HG03432 (cell line): ENCODE measurements at regions not wholly inside any gene's neighbourhood (a gene's known extent, or its start where the extent isn't known, plus 50 kb on each side); places are given as distances from the start of the nearest gene placed in this dataset.

Experiments used
- ATAC-seq: cut with Tn5 transposase; IDR thresholded peaks from one replicate; pipeline ENCODE4 v1.9.1; 2021; ENCODE audit warnings: mild to moderate bottlenecking, moderate library complexity; ENCODE audit not compliant: unreplicated experiment

DNA sequence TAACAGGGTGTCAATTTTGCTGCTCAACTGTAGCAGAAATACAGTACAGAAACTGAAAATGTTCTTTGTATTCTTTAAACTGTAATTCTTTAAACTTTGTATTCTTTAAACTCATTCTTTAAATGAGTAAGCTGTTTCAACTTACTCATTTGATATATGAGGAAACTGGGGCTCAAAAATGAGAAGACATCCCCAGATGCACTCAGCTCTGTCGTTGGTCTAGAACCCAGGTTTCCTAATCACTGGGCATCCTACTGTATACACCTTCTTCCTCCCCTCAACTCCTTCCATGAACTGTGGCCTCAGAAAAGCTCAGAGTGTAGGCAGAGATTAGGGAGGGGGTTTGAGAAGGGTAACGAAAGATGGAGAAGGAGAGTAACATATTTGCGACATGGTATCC, 136.5 kb upstream of the MAST4 start:
- ATAC-seq: no peak

DNA sequence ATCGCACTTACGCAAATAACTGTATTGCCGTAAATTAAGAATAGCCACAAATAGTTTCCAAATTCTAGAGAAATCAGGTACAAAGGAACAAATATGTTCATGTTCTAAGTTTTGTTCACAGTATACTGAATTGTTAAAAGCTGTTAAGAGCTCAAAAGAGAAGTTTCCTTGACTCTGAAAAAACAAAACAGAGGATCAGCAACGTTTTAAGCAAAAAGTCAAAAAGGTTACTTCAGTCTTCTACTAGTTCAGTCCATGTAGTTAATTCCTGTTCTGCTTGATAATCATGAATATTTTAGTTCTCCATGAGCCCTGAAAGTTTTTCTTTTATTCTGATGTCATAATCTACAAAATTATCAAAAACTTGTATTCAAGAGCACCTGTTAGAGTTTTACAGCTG, 128.6 kb upstream of the MAST4 start:
- ATAC-seq: no peak

DNA sequence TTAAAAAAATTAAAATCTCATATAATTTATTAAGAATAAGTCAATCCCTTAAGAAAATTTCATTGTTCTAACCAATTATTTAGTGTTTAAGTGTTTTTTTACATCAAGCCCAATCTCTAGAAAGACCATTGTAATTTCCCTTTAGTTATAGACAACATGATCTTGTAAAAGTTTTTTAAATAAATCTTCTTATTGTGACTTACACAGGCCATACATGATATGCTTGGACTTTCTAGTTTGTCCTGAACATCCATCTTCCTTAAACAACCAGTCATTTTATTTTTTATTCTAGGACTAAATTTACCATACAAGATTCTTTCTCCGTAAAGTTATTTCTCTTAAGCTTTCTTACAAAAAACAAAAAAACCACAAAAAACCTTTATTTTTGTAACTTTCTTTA, 126.5 kb upstream of the MAST4 start:
- no peak for ATAC-seq

DNA sequence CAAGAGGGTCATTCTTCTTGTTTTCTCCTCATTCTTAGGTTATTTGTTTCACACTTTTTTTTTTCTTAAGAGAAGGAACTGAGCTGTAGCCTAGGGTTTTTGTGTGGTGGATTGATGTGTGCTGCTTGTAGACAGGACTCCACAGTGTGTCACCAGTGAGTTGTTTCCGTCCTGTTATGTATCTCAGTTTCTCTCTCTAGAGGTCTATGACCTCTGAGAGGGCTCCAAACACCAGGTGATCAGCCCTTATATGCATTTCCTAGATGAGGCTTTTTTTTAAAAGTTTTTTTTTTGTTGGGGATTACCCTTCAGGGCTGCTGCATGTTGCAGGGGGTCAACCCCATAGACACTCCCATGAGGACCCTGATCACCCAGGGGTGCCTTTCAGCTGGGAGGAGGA, 124.2 kb upstream of the MAST4 start:
- no peak for ATAC-seq

DNA sequence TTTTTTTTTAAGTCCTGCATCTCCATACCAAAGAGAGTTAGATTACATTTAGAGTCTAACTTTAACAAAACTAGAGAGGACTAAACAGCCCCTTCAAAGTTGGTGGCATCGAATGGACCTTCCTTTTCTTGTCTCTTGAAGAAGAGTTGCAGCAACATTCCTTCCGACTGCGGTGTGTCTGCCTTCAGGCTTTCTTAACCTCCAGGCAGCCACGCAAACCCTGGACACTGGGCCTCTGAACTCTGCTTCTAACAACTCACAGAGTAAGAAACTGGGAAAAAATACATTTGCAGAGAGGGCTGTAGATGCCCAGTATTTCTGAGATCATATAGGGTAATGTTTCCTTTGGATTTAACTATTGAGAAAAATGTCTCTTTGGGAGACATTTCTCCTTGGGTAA, 120.5 kb upstream of the MAST4 start:
- no peak for ATAC-seq

DNA sequence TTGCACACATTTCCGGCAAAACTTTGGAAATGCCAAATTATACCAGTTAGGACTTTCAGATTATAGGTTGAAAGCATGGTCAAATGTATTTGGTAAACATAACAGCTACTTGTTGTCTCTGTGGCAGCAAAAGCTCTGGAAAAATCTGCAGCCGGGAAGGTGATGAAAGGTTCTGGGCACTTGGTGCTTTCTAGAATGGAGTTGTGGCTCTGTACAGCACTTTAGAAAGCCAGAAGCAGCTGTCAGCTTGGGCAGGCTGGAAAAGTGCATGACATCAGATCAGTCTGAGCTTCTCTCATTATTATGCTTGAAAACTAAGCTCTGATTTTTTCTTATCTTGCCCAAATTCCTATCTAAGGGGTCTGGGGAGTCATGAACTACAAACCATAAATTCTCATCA, 118.6 kb upstream of the MAST4 start:
- no peak for ATAC-seq

DNA sequence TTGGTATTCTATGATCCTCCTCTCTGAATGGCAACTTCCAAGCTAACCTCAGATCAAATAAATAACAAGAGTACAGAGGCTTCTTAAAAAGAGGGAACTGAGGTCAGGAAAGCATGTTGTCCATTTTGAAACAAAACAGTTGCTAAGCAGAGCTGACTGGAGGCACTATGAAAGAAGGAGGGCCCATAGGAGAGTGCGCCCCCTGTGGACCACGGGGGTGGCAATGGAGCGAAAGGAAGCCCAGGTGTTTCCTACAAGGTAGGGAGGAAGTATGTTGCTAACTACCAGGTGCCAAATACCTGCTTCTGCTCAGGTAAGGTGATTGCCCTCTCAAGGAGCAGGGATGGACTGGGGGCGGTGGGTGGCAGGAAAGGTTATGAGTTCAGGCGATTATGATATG, 101.8 kb upstream of the MAST4 start:
- ATAC-seq: no peak

DNA sequence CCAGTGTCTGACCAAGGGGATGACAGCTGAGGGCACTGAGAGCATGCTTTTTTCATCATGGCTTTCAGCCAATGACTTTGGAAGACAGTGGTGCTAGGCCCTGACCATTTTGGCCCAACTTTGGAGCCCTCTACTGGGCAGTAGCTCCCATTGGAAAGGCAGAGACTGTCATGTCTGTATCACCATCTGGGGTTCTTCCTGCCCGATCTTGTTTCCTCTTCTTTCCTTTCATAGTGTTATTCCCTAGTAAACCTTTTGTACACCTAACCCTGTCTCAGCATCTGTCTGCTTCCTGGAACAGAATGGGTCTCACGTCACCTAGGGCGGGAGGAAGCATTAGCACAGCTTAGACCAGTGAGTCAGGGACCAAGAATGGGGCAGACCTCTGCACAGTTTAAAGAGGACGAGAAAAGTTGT, 97.4 kb upstream of the MAST4 start:
- ATAC-seq: no peak

DNA sequence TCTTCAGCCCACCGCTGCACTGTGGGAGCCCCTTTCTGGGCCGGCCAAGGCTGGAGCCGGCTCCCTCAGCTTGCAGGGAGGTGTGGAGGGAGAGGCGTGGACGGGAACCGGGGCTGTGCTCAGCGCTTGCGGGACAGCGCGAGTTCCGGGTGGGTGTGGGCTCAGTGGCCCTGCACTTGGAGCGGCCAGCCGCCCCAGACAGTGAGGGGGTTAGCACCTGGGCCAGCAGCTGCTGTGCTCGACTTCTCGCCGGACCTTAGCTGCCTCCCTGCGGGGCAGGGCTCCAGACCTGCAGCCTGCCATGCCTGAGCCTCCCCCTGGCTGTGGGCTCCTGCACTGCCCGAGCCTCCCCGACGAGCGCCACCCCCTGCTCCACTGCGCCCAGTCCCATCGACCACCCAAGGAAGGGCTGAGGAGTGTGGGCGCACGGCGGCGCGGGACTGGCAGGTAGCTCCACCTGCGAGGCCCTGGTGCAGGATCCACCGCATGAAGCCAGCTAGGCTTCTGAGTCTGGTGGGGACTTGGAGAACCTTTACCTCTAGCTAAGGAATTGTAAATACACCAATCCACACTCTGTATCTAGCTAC, 92.9 kb upstream of the MAST4 start:
- ATAC-seq: no peak

DNA sequence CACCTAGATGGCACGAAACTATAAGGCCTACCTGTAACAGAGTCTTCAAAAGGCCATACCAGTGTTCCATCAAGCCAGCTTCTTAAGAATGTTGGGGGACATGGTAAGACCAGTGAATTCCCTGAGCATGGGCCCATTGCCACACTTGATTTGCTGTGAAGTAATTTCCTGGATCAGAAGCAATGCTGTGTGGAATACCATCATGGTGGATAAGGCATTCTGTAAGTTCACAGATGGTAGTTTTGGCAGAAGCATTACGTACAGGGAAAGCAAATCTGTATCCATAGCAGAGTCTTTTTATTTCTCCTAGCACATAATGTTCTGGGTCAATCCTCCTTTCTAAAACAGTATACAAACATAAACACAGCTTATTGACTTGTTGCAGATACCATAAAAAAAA, 89.1 kb upstream of the MAST4 start:
- no peak for ATAC-seq

DNA sequence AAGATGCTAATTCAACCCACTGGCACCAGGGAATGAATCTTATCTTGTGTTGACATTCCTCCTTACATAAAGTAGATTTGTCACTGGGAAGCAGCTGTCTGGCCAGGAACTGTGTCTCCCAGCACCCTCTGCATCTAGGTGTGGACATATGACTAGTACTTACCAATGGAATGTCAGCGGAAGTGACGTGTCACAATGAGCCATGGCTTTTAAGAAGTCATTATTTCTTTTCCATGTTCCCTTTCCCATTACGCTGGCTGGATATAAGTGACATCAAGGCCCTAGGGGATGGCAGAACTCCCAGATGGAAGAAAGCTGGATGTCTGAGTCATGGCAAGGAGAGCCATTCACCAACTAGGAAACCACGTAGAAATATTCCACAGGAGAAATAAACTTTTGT, 84.7 kb upstream of the MAST4 start:
- no peak for ATAC-seq

DNA sequence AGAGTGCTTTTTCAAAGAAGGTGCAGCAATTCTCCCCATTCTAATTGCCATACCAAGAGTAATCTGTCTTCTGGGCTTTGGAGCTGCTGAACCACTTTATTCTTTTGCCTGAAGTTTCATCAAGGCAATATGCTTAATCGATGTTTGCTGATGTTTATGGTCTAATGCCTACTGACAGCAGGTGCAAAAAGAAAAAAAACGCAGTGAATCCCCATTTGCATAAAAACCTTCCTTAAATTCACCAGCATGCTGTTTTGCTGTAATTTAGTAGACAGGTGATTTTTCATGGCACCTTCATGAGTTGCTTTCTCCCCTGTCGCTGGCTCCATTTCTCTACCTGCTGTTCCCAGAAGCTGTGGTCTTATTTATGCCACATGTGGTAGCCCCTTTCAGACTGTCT, 83.1 kb upstream of the MAST4 start:
- ATAC-seq: no peak

DNA sequence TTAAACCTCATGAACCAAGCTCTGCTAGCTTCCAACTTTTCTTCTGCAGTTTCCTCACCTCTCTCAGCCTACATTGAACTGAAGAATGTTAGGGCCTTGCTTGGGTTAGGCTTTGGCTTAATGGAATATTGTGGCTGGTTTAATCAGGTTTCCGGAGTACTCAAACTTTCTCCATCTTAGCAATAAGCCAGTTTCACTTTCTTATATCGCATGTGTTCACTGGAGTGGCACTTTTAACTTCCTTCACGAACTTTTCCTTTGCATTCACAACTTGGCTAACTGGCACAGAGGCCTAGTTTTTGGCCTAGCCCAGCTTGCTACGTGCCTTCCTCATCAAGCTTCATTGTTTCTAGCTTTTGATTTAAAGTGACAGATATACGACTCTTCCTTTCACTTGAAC, 81.0 kb upstream of the MAST4 start:
- no peak for ATAC-seq

DNA sequence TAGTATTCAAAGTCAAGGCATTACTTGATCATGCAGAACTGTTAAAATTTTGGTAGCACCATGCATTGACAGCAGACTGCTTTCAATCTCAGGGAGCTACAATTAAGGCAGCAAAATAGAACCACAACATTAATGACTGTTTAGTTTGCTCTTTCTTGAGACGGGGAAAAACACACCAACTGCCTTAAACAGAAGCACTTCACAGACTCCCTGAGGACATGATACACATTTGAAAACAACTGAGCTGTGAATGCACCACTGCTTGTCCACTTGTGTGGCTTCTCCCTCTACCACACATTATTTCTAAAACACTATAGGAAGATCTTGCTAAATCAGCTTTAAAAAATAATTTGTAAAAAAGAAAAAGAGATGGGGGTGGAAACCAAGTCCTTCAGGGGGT, 79.6 kb upstream of the MAST4 start:
- ATAC-seq: no peak

DNA sequence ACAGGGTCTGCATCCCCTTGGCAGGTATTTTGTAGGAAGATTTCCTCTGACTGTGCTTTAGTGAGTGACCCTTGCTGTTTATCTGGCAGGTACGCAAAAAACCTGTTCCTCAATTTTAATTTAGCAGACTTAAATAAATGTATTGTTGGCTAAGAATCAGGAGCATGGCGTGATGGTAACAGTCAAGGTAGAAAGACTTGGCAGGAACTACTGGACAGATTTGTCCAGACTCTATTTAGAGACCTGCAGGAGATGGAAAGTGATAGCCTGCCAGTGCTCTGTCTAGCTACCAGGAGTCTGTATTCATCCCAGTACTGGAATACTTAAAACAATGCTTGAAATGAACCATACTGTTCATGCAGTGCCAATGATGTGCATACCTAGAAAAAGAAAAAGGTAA, 78.8 kb upstream of the MAST4 start:
- ATAC-seq: no peak

DNA sequence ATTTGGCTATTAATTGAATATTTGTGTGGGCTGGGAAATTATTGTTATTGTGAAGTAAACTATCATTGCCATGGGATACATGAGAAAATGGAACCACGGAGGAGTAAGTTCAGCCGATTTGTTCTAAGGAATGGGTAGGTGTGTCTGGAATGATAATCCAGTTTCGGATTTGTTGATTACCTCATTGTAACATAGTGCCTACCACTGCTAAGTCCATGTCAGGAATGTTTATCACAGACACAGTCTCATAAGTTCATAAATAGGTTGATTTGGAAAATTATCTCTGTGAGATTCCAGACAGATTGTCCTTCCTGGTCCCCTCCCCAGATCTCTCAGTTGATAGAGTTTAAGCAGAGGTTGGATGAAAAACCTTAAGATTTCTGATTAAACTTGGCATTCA, 78.1 kb upstream of the MAST4 start:
- no peak for ATAC-seq

DNA sequence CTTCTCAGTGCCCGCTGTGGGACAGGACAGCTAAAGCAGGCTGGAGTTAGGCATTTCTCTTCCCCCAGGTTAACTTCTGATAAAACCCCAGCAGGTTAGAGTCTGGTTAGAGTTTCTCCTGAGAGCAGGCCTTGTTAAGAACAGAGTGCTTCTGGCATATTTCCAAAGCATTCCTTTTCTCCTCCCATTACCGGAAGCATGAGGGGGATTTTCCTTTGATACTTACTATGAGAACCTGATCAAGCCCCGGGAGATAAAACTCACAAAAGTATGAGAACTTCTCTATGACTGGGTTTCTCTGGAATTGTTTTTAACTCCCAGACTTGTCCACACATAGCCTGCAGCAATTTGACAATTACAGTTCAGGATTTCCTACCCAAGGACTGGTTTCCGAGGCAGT, 77.4 kb upstream of the MAST4 start:
- no peak for ATAC-seq

DNA sequence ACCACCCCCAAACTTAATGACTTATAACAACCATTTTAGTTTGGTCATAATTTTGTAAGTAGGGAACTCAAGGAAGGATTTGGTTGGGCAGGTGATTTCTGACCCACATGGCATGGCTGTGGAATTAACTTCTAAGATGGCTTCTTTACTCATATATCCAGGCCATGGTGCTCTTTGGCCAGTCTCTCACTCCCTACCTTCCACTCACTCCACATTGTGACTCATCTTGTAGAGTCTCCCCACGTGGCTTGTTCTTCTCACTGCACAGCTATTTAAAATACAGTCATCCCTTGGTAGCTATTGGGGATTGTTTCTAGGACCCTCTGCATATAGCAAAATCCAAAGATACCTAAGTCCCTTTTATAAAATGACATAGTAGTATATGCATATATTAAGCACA, 76.6 kb upstream of the MAST4 start:
- no peak for ATAC-seq

DNA sequence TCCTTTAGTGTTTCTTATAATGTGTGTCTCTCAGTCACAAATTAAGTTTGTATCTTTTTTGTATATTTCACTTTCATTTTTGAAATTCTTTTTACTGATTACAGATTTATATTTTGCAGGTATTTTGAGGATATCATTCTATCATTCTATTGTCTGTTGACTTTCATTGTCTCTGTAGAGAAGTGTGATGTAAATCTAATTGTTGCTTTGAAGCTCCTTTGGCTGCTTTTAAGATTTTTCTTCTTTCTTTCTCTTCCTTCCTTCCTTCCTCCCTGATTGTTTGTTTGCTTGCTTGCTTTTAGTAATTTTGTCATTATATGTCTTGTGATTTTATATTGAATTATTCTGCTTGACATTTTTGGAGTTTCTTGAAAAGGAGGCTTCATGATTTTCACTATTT, 75.3 kb upstream of the MAST4 start:
- ATAC-seq: no peak

DNA sequence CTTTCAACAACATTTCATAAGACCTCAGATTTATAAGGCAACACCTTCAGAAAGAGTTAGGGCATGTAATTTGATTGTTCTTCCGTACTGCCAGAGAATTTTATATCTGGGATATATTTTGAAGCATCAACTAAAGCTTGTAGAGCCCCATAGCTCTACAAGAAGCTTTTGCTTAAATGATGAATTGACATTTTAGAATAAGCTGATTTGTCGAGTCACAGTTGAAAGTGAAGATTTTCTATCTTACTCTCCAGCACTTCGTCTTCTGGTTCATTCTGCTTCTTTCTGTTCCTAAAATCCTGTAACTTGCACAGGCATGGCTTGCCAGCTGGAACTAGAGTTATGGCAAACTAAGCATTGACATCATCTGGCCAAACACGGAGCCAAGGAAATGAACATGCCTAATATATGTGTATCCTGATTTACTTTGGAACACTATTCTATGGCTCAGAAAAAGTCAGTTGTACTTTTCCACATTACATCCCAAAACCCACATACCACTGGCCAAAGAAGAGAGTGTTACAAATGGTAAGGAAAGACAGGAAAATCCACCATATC, 68.6 kb upstream of the MAST4 start:
- no peak for ATAC-seq

DNA sequence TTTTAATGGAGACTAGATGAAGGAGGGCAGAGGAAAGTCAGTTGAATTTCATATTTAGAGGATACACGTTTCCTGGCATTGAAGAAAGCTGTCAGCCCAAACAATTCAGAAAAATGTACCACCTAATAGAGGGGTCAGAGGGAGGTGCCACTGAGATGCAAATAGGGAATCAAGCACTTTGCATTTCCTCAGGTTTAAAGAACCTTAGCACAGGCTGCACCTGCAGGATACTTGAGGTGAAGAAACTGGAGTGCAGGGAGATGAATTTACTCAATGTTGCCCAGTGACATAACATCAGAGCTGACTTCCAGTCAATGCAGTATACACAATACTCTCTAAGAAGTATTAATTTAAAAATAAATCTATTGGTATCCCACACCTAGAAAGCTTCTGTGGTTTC, 67.0 kb upstream of the MAST4 start:
- no peak for ATAC-seq

DNA sequence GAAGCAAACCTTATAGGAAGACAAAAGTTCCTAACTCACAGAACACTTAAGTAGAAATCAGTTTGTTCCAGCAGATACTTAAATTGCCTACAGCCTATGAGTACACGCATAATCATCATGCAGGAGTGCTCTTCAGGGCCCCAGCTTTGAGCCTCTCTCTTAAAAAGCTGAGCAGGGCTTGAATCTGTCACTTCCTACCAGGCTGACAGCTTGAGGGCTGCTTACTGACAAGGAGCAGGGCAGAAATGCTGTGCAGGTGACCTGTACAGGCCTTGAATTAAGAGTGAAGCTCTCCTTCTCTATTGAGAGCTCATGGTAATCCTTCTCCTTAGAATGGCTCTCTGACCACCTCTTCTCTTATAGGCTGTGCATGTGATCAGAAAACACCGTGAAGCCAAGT, 66.5 kb upstream of the MAST4 start:
- no peak for ATAC-seq

DNA sequence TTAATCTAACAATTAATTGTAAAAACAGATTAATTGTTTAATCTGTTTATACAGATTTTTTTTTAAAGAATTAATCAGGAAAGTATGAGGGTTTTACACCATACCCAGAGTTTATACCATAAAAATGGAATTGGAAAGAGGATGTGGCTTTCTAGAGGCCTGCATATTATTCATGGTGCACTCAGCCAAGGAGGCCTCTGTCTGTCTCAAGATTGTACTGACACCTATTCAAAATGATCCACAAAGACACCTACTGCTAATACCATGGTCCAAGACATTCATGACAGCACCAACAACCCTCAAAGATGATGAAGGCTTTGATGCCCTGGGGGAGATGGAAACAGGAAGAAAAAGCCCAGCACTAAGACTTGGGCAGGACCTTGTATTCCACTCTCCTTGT, 58.1 kb upstream of the MAST4 start:
- no peak for ATAC-seq

DNA sequence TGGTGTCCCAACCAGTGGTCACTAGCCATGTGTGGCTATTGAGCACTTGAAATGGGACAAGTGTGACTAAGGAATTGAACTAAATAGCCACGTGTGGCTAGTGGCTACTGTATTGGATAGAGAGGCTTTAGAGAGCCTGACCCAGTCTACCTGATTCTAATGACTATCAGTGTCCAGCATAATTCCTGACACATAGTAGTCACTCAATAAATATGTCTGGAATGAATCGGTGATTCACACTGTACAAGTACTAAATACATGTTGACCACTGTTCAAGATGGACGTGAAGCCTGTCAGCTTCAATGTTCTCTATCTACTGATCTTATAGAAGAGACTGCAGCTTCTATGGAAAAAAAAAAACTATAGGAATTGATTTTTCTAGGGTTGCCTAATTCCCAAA, 57.7 kb upstream of the MAST4 start:
- ATAC-seq: no peak
